Posterior cingulate gyrus (tissue), 11 donors: ENCODE measurements at regions not wholly inside any gene's neighbourhood (a gene's known extent, or its start where the extent isn't known, plus 50 kb on each side); places are given as distances from the start of the nearest gene placed in this dataset.

Experiments
- DNase-seq, 10 donors: peaks; one replicate each; pipeline versions ENCODE4 v3.0.0 to v3.0.0-alpha.2; 2020 to 2021; ENCODE audit warnings: mixed read lengths in 3 of 10
- intact Hi-C: fragments of 100-400 bp; cut with DNase I; formaldehyde crosslinking; loops from one replicate; pipeline ENCODE4 v1.15.1; 2023

DNA sequence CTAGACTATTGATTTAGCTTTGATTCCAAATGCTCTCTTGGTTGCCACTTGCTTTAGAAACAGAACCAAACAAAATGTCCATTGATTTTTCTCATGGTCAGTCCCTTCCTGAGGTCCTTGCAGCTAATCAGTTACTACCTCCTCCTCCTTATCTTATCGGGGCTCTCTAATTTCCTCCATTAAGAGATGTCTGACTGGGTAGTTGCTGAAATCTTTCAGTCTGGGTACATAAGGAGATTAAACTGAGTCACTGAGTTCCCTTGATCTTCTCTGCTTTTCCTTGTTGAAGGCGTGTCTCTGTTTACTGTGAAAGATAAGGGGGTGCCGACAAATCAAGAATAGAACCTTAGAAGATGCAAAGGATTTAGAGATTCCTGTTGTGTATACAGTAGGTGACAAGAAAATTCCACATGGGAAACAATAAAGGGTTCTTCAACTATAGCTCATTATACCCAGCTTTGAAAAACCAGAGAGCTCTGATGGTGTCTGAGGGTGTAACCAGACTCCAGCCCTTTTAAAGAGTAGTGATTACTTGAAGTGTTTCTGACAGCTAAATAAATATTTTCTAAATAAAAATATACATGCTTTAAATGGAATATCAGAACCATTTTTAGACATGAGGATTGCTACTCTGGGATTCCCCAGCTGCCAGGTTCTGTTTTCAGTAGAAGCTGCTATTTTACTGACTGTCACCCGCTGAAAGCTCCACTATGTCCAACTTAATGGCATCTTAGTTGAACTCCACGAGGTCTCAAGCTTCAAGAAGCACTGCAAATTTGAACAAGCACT is 791.3 kb upstream of the SOX9 start:
- intact Hi-C loops = no loop called here
- DNase-seq = no peak

DNA sequence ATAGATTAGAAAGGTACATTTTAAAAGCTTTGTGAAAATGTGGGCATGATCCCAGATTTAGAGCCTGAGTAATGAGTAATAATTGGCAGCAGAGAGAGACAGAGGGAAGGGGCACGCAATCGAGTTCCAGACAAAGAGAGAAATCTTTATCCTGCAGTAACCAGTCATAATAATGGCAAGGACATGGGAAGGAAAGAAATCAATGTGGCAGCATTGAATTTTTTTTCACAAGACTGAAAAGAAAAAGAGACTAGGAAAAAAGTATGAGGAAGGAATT is 790.8 kb upstream of the SOX9 start:
- intact Hi-C loops = no loop called here
- DNase-seq = no peak

DNA sequence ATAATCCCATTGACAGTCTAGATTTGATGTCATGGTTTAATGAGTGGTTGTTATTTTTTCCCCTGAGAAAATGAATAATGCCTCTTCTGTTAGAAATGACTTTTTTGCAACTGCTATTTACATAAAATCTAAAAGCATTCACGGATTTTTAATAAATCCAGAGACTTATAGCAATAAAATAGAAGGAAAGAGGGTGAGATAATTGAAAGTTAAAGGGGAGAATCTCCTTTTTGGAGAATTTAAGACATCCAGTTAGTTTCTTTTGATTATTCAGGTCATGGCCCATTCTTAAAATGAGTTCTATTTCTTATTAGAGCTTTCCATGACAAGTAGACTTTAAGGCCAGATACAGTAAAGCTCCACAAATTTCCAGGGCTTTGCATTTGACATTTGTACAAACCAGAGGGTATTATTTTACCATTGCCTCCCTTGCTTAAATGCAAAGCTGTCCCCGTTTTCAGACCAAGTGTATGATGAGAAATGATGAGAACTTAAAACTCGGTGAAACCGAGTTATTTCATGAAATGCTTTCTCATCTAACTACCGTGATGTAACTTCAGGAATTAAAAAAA is 789.0 kb upstream of the SOX9 start:
- intact Hi-C loops = no loop called here
- no peak for DNase-seq

DNA sequence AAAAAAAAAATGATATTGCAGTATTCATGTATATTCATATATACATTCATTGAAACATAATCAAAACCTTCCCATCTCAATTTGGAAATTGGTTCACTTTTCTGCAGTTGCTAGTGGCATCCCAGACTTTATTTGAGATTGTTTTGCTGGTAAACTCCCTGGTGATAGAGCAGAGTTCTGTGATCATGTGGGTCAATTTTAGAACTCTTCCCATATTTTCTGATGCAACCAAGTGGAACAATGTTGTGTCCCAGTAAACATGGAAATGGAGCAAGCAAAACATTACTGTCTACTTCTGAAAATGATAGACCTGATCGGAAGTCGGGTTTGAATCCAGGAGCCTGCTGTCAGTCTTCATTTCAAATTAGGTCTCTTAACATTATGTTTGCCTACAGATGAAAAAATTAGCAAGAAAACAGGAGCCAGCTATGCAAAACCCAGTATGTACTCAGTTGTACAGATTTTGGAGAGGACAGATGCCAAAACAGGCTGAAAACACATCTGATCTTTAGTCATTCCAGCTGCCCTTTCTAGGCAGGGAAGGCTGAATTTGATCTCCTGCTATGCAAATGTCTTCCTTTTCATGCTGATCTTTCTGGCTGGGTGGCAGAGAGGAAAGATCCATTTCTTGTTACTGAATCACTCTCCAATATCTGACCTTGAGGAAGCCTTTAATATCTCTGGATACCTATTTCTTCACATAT is 786.6 kb upstream of the SOX9 start:
- intact Hi-C loops = no loop called here
- no peak for DNase-seq

DNA sequence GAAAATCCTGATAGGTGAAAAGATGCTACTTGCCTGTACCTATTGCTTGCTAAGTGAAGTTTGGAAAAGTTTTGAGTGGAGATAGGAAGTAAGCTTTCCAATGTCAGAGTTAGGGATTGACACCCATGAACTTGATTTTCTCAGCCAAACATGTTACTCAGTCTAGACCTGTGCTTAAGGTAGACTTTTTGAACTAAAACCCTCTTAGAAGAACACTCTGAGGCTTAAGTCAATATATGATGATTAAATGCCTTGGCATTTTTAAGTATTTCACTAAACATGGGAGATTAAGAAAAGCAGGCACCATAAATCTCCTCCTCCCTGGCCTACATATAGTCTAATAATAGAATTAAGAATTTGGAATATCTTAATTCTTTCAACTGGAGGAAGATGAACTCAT is 785.6 kb upstream of the SOX9 start:
- intact Hi-C loops = no loop called here
- no peak for DNase-seq

DNA sequence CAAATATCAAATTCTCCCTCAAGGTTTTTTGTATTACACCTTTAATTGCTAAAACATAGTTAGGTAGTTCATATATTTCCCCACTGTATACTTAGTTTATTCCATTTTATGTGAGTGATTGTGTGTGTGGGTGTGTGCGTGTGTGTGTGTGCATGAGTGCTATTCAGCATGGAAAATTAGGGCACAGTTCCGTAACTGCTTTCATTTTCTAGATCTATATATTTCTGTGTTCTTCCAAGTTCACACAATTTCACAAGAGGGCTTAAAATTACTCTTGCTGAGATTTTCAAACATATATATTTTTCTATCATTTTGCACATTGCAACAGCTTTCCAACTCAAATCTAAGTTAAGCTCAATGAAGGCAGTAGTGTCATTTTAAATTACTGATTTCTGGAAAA is 782.9 kb upstream of the SOX9 start:
- no peak for DNase-seq
- intact Hi-C loops = no loop called here

DNA sequence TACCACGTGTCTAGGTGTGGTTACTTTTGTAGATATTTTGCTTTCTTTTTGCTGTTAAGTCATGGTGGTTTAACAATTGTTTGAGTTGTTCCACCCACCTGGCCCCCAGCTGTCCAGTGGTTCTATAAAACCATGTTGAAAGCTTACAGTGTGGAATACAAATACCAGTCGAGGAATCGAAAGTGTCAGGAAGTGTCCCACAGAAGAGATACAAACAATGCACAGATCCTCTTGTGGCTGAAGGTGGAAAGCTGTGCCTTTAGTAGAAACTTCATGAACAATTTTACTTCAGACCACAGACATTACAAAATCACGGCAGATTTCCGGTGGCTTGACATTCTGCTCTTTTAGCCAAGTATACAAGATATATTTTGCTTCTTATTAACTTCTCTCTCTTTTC is 782.4 kb upstream of the SOX9 start:
- no peak for DNase-seq

DNA sequence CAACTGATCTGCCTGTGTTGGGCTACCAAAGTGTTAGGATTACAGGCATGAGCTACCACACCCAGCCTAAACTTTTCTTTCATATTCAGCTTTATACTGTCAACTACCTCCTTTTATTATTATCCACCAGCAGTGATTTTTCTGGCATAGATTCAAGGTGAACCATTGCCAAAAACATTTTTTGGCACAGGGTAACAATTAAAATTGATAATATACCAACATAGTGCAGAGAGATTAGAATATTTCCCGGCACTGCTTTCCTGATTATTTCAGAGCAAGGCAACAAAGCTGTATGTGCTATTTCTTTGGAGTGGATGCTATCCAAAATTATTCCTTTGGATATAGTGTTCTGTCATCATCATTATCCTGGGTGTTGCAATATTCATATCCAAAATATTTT is 781.6 kb upstream of the SOX9 start:
- DNase-seq = no peak
- intact Hi-C loops = no loop called here

More for the DNA sequence above, 782.4 kb upstream of the SOX9 start:
- intact Hi-C loops = no loop called here

DNA sequence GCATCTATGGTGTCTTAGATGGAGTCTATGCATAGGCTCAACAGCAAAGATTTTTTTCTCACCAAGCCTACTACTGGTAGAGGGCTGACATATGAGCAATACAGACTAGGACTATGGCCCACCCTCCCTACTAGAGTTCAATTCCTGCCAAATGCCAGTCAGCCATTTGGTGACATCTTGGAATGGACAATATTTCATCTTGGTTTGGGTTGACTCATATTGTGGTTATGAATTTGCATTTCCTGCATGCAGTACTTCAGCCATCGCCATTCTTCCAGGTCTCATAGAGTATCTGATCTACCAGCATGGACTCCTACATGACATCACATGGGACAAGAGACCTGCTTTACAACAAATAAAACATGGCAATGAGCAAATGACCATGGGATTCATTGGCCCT is 778.1 kb upstream of the SOX9 start:
- no peak for DNase-seq
- intact Hi-C loops = no loop called here

DNA sequence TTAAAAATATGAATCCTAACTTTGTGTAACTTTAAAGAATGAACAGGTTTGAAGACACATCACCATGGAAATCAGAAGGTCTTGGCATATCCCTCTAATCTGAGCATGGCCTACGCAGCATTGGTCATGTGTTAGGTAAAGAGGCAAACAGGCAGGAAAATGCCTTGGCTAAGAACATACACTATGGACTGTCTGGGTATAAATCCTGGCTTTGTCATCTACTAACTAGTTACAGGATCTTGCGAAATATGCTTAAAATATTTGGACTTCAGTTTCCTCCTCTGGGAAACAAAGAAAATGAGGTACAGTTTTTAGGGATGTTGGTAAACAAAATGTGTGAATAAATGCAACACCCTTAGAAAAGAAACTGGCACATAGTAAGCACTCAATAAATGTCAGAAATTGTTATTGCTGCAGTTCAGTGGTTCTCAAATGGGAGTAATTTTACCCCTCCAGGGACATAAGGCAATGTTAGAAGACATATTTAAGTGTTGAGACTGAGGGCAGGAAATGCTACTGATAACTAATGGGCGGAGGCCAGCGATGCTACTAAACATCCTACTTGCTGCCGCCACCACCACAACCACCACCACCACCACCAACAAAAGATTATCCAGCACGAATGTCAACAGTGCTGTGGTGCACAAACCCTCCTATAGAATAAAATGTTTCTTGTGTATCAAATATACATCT is 770.8 kb upstream of the SOX9 start:
- DNase-seq = no peak
- intact Hi-C loops = no loop called here

DNA sequence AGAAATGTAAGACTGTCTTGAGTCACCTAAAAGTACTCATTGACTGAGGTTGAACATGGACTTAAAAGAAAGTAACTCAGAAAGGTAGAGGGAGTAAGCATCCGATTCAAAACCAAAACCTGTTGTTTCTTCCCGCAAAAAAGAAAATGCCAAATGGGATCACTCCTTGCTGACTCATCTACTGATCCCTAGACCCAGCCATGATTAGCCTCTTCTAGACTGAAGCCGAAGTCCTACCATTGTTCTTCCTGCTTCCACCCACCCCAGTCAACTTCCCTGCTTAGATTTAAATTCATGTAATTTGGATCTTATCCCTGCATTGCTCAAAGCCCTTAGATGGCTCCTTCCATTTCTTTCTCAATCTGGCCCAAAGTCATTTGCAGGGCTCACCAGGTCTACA is 760.5 kb upstream of the SOX9 start:
- intact Hi-C loops = no loop called here
- DNase-seq = no peak

DNA sequence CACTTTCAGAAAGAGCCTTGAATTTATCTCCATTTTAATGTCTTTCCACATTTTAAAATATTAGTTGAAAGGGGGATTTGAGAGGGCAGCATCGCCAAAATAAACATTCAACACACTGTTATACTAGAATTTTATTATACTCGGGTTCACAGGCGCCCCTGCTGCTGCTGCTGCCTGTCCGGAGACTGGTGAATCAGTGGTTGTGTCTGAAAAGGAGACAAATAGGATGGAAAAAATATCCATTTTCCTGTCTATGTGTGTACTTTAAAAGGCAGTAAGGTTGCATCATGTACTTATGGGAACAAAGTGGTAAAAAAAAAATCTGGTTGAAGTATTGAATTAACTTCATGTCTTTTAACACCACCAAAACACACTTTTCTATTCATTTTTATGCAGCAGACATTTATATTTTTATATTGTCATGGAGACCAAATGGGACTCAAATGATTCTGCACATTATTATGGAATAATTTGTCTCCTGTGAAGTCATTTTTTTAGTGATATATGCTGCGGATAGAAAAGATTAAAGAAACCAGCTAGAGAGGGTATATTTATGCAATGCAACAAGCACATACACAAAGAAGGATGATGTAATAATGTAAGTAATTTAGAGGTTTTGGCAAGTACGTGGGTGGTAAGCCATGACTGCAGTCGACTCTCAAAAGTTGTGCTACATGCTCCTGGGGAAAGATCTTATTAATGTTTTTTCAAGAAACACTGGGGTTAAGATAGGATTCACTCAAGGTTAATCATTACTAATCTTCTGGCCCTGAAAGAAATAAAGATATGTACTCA is 759.0 kb upstream of the SOX9 start:
- DNase-seq = no peak

DNA sequence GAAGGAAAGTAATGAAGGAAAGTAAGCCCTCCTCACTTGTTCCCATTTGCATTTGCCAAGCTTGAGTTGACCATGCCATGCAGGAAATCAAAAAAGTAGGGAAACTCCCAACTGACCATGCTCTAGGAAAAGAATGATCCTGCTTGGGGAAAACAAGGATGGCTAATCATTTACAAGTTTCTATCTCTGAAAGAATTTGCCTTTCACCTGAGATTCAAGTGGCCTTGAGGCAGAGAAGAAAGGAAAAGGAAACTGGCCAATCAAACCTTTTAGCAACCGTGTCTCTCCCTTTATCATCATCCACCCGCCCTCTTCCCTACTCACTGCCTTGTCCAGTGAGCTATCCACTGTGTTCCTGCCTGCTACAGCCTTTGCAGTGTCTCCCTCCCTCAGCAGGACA is 757.2 kb upstream of the SOX9 start:
- intact Hi-C loops = no loop called here
- DNase-seq = no peak

More for the DNA sequence above, 759.0 kb upstream of the SOX9 start:
- intact Hi-C loops = no loop called here

DNA sequence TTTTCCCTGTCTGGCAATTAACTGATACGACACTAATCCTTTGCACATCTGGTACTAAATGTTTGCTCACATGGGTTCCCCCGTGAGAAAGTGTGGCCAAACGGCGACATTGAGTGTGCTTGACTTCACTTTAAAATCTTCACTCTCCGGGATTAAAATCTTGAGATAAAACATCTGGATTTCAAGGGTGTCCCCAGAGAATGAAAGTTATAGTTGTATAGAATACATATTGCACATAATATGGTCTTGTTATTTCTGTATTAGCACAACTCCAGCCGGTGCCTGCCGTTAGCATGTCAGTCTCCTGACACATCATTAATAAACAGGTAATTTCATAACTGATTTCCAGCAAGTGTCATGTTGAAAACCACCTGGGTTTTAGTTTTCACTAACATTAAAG is 749.0 kb upstream of the SOX9 start:
- intact Hi-C loops = no loop called here
- no peak for DNase-seq

DNA sequence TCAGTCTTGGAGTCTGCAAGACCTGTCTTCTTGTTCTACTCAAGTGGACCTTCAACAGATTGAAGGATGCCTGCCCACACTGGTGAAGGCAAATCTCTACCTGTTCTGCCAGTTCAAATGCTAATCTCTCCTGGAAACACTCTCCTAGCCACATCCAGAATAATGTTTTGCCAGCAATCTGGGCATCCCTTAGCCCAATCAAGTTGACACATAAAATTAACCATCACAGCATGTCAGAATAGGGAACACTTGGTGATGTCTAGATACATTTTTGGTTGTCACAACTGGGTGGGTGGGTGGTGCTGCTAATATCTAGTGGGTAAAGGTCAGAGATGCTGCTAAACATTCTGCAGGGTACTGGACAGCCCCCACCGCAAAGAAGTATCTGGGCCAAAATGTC is 744.9 kb upstream of the SOX9 start:
- intact Hi-C loops = no loop called here

DNA sequence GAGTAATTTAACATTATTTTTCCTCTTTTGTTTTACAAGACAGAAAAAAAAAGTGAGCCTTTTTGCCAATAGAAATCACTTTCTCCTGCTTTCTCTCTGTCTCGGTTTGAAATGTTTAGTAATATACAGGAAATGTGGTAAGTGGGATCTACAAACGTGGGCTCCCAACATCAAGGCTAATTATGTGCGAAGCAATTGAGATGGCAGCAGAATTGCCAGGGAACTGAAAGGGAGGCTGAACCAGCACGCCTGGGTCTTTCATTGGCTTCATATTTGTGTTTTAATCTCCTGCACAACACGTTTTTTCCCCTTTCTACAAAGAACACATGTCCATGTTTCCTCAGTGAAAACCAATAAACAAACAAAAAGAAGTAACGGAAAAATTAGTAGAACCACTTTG is 743.9 kb upstream of the SOX9 start:
- intact Hi-C loops = no loop called here
- no peak for DNase-seq

More for the DNA sequence above, 744.9 kb upstream of the SOX9 start:
- DNase-seq = no peak

DNA sequence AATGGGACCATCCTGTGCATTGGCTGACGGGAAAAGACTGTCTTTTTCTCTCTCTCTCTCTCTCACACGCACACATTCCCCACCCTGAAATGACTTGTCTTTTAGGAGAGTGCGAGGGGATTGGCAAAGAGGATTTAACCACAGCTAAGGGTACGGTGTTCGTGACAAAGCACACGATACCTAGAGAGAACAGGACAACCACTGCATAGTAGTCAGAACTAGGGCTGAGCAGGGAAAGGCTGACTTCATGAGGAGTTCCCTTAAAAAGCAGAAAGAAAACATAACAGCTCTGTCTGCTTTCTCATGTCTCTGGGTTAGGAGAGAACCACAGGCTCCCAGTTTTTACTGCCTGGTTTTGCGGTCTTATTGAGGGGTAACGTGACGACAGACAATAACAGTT is 742.8 kb upstream of the SOX9 start:
- DNase-seq = no peak
- intact Hi-C loops = no loop called here

DNA sequence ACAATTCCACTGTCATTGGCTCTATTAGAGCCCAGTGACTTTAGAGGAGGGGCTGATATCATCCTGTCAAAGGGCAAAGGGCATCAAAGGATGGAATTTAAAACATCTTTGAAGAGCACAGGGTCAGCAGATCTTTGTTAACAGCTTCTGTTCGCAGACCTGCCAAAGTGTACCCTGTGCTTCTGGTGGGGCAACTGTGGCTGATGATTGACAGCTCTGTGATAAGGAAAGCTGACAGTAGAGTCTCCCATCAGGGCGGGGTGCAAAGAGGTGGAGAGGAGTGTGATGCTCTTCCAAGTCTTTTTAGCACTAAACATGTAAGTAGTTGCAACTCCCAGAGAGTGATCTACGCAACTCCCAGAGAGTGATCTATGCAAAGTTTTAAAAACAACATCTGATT is 742.1 kb upstream of the SOX9 start:
- DNase-seq = no peak
- intact Hi-C loops = no loop called here

DNA sequence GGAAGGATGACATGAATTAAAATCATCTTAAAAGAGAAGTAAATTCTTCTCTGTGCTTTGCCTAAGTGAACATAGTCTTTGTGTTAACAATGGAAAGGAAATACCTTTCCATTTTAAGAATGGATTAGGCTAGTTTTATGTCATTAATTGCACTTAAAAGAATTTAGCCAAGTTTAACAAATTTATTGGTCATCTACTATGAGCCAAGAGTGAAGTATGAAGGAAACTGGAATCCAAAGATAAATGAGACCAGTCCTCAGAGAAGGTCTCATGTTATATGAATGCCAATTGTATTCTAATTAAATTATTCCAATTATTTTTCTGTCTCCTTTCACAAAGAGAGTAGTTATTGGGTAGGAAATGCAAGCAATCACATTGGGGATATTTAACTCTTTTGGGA is 741.3 kb upstream of the SOX9 start:
- intact Hi-C loops = no loop called here
- no peak for DNase-seq

DNA sequence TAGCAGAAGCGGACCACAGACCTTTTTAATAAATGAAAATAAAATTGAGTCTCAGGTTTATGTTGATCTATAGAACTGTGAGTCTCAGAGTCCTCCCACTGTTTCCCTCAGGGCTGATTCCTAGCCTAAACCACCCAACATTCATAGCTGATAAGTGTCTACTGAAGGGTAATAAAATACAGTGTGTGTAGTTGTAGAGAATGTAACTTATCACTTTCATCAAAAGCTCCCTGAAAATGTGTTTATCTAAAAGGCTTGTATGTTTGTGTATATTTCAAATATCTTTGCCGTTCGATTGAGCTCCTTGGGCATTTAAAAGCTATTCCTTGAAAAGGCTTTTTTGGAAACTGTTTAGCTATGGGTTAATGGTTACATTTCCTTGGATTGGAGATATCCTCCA is 740.3 kb upstream of the SOX9 start:
- DNase-seq = no peak

DNA sequence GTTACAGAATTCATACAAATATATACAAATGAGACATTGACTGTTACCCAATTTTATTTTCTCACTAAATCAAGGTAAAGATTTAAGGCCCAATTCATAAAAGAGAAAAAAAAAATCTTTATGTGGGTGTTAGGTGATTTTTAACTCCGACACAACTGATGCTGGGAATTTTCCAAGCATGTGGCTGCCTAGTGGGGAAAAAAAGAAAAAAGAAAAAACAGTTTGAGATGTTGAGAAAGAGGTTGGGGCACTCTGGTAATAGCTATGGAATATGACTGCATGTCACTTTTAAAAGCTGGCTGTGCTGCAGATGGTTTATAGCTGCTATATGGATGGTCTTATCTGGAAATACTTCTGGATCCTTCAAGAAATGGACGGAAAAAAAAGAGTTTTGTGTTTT is 739.9 kb upstream of the SOX9 start:
- intact Hi-C loops = no loop called here

More for the DNA sequence above, 740.3 kb upstream of the SOX9 start:
- intact Hi-C loops = no loop called here

More for the DNA sequence above, 739.9 kb upstream of the SOX9 start:
- no peak for DNase-seq
